GM19240 (cell line): ENCODE measurements at regions not wholly inside any gene's neighbourhood (a gene's known extent, or its start where the extent isn't known, plus 50 kb on each side); places are given as distances from the start of the nearest gene placed in this dataset.
"Not testable (repeated sequence)": the region's sequence is repeated elsewhere in the genome, so short reads cannot be mapped to it uniquely, and the experiment has no call there.

ENCODE experiments used
- DNase-seq: peaks from one replicate; pipeline ENCODE4 v3.0.0; 2011; ENCODE audit warnings: low spot score; ENCODE audit not compliant: insufficient read length

- no peak for DNase-seq
Observed at GRCh38 chr4:12487000-12487399, 997.1 kb downstream of the RAB28 start.

- DNase-seq, result no peak
Observed at GRCh38 chr4:12472087-12472486, 1012.1 kb downstream of the RAB28 start.

GRCh38 chr4:12471193-12471592 lies 1012.9 kb downstream of the RAB28 start:
- no peak for DNase-seq

GRCh38 chr4:12461576-12461975 lies 1022.6 kb downstream of the RAB28 start:
- not testable (repeated sequence) for DNase-seq

- DNase-seq, result no peak
Observed at GRCh38 chr4:12459126-12459525, 1025.0 kb downstream of the RAB28 start.

- DNase-seq, result no peak
Observed at GRCh38 chr4:12458621-12459020, 1025.5 kb downstream of the RAB28 start.

GRCh38 chr4:12452291-12452690 lies 1023.6 kb upstream of the HS3ST1 start:
- no peak for DNase-seq

- no peak for DNase-seq
Observed at GRCh38 chr4:12447451-12447850, 1018.8 kb upstream of the HS3ST1 start.

GRCh38 chr4:12446657-12447185 lies 1018.0 kb upstream of the HS3ST1 start:
- DNase-seq, result no peak

- no peak for DNase-seq
Observed at GRCh38 chr4:12446256-12446655, 1017.6 kb upstream of the HS3ST1 start.

GRCh38 chr4:12445711-12446235 lies 1017.1 kb upstream of the HS3ST1 start:
- no peak for DNase-seq

GRCh38 chr4:12439633-12440305 lies 1011.1 kb upstream of the HS3ST1 start:
- no peak for DNase-seq

- not testable (repeated sequence) for DNase-seq
Observed at GRCh38 chr4:12431259-12431658, 1002.6 kb upstream of the HS3ST1 start.

- DNase-seq, result no peak
Observed at GRCh38 chr4:12421364-12421763, 992.7 kb upstream of the HS3ST1 start.

- no peak for DNase-seq
Observed at GRCh38 chr4:12416755-12417154, 988.1 kb upstream of the HS3ST1 start.

- DNase-seq, result no peak
Observed at GRCh38 chr4:12414181-12414812, 985.6 kb upstream of the HS3ST1 start.

- DNase-seq, result no peak
Observed at GRCh38 chr4:12411072-12411471, 982.4 kb upstream of the HS3ST1 start.

- no peak for DNase-seq
Observed at GRCh38 chr4:12409507-12410190, 981.0 kb upstream of the HS3ST1 start.

- DNase-seq, result no peak
Observed at GRCh38 chr4:12408364-12408763, 979.7 kb upstream of the HS3ST1 start.

GRCh38 chr4:12403175-12403574 lies 974.5 kb upstream of the HS3ST1 start:
- DNase-seq, result no peak

- DNase-seq, result no peak
Observed at GRCh38 chr4:12399781-12400180, 971.1 kb upstream of the HS3ST1 start.

- no peak for DNase-seq
Observed at GRCh38 chr4:12393631-12394262, 965.1 kb upstream of the HS3ST1 start.
